K562 (cell line): ENCODE measurements at regions not wholly inside any gene's neighbourhood (a gene's known extent, or its start where the extent isn't known, plus 50 kb on each side); places are given as distances from the start of the nearest gene placed in this dataset.

ENCODE experiments used
- ATAC-seq: fragments of 200-7000 bp; cut with Tn5 transposase; 3 replicates; pipeline ENCODE4 v1.9.1; 2020; ENCODE audit warnings: moderate library complexity
- BruUV-seq: library from RNA; stranded (reverse); fragments of 400-500 nt; replicated peaks from 2 replicates; lab custom pipeline; 2021; lab: Mats Ljungman, UMichigan
- CTCF ChIA-PET: fragments of 300-600 bp; formaldehyde crosslinking; extraction: SDS; loops from one replicate; lab custom pipeline; 2021; ENCODE audit warnings: low intra/inter-chr PET ratio; lab: Yijun Ruan, JAX
- POLR2A ChIA-PET: fragments of 300-600, 350-650 bp; sonication (Branson Sonifier 250); formaldehyde crosslinking; extraction: SDS; loops from one replicate; lab custom pipeline; 2021; ENCODE audit warnings: antibody characterized with exemption, inconsistent platforms; lab: Yijun Ruan, JAX
- DNase-seq, 4 experiments: peaks; one replicate each; pipeline versions ENCODE4 v3.0.0 to v3.0.0-alpha.2; 2011 to 2018; ENCODE audit warnings: low spot score in 3 of 4, mixed read lengths in 3 of 4; ENCODE audit errors: extremely low read depth in 1 of 4
- FAIRE-seq: peaks from 2 replicates; lab custom pipeline; 2011; peaks lifted over from hg19 to GRCh38; lab: Jason Lieb, UNC
- H2AFZ ChIP-seq: 2 replicates; pipeline ENCODE4 v1.6.0; 2011; ENCODE audit warnings: low read depth, low read length, control low read depth, inconsistent platforms
- H3K27ac ChIP-seq: fragments of 200-600 bp; 3 replicates; pipeline ENCODE4 v1.8.0; 2011; ENCODE audit warnings: low read depth, mild to moderate bottlenecking, control low read depth, inconsistent platforms, low read length, moderate library complexity, mixed read lengths; ENCODE audit errors: extremely low read depth
- H3K27me3 ChIP-seq, 2 experiments: fragments of 300-600 bp in 1 of 2; 2 replicates in 1 of 2; 3 replicates in 1 of 2; pipeline versions ENCODE4 v1.6.0 to v1.8.0; 2011; ENCODE audit warnings: inconsistent platforms in 2 of 2, low read length in 2 of 2, mild to moderate bottlenecking in 1 of 2, mixed read lengths in 1 of 2, moderate library complexity in 1 of 2; ENCODE audit not compliant: control insufficient read depth in 2 of 2, insufficient read depth in 2 of 2
- H3K36me3 ChIP-seq: fragments of 300-600 bp; 3 replicates; pipeline ENCODE4 v1.8.0; 2011; ENCODE audit warnings: mild to moderate bottlenecking, low read length, inconsistent platforms; ENCODE audit not compliant: control insufficient read depth, insufficient read depth
- H3K4me1 ChIP-seq, 2 experiments: fragments of 200-600 bp in 1 of 2; replicated peaks in 1 of 2; 2 replicates in 1 of 2; 3 replicates in 1 of 2; pipeline versions ENCODE4 v1.5.1 to v1.8.0; 2011; ENCODE audit warnings: inconsistent platforms in 2 of 2, low read length in 2 of 2, mild to moderate bottlenecking in 1 of 2, mixed read lengths in 1 of 2, moderate library complexity in 1 of 2; ENCODE audit not compliant: control insufficient read depth in 2 of 2, insufficient read depth in 2 of 2
- H3K4me2 ChIP-seq: 2 replicates; pipeline ENCODE4 v1.6.1; 2011; ENCODE audit warnings: low read length, control low read depth, inconsistent platforms, mixed read lengths; ENCODE audit not compliant: insufficient read depth
- H3K4me3 ChIP-seq: fragments of 200-600 bp; sonication (generic), shearing (Covaris generic); 2 replicates; pipeline ENCODE4 v1.5.1; 2016; ENCODE audit warnings: control low read depth, inconsistent platforms
- H3K79me2 ChIP-seq: fragments of 200-600 bp; 3 replicates; pipeline ENCODE4 v1.8.0; 2011; ENCODE audit warnings: low read length, inconsistent platforms; ENCODE audit not compliant: control insufficient read depth, insufficient read depth
- H3K9ac ChIP-seq, 2 experiments: 2 replicates each; pipeline versions ENCODE4 v1.6.0 to v1.6.1; 2011; ENCODE audit warnings: low read depth in 2 of 2, low read length in 2 of 2, control low read depth in 1 of 2, inconsistent platforms in 1 of 2, mild to moderate bottlenecking in 1 of 2, mixed read lengths in 1 of 2; ENCODE audit not compliant: insufficient read depth in 1 of 2
- H3K9me1 ChIP-seq: one replicate; pipeline ENCODE4 v1.6.0; 2011; ENCODE audit warnings: inconsistent platforms, mild to moderate bottlenecking, low read length, moderate library complexity; ENCODE audit not compliant: control insufficient read depth, insufficient read depth
- H3K9me3 ChIP-seq: replicated peaks from 2 replicates; pipeline ENCODE4 v1.5.1; 2011; ENCODE audit warnings: low read depth, low read length, inconsistent platforms; ENCODE audit not compliant: control insufficient read depth, insufficient read depth
- H4K20me1 ChIP-seq: replicated peaks from 2 replicates; pipeline ENCODE4 v1.6.1; 2011; ENCODE audit warnings: low read length, inconsistent platforms, mixed read lengths; ENCODE audit not compliant: control insufficient read depth, insufficient read depth
- ATF1 ChIP-seq, 2 experiments: fragments of 450-650 bp in 1 of 2; IDR thresholded peaks; 2 replicates each; pipeline ENCODE4 v1.6.1; 2016; ENCODE audit warnings: missing compliant biosample characterization in 1 of 2, missing genetic modification characterization in 1 of 2
- C11orf30 ChIP-seq: fragments of 450-650 bp; IDR thresholded peaks from 2 replicates; pipeline ENCODE4 v1.6.1; 2016; ENCODE audit warnings: low read depth, mild to moderate bottlenecking
- CBFB ChIP-seq: sonication (generic); formaldehyde crosslinking; IDR thresholded peaks from 2 replicates; pipeline ENCODE4 v1.4.0; 2020; ENCODE audit warnings: mild to moderate bottlenecking, missing genetic modification reagents
- CUX1 ChIP-seq: fragments of 200-800 bp; sonication (Bioruptor generic); IDR thresholded peaks from 2 replicates; pipeline ENCODE4 v1.6.1; 2016; ENCODE audit warnings: missing genetic modification characterization, missing compliant biosample characterization
- EWSR1 ChIP-seq: fragments of 450-650 bp; IDR thresholded peaks from 2 replicates; pipeline ENCODE4 v1.6.1; 2018; ENCODE audit warnings: borderline replicate concordance, mild to moderate bottlenecking, low read depth, moderate library complexity; ENCODE audit not compliant: partially characterized antibody
- HSF4 ChIP-seq: fragments of 250-450 bp; sonication (Bioruptor Pico); IDR thresholded peaks from 2 replicates; pipeline ENCODE4 v2.1.2; 2022; ENCODE audit warnings: mild to moderate bottlenecking, moderate library complexity, borderline replicate concordance
- TEAD1 ChIP-seq, 2 experiments: fragments of 450-650 bp in 1 of 2; sonication (generic) in 1 of 2; formaldehyde crosslinking; IDR thresholded peaks; 2 replicates each; pipeline versions ENCODE4 v1.4.0 to v1.8.0; 2020 to 2022; ENCODE audit warnings: mild to moderate bottlenecking in 2 of 2, missing genetic modification reagents in 1 of 2
- ZMIZ1 ChIP-seq, 2 experiments: fragments of 150-350 bp in 1 of 2; IDR thresholded peaks; 2 replicates each; pipeline ENCODE4 v1.6.1; 2012 to 2016; ENCODE audit warnings: low read depth in 2 of 2, low read length in 2 of 2, mild to moderate bottlenecking in 1 of 2, moderate library complexity in 1 of 2
- ZNF146 ChIP-seq: IDR thresholded peaks from one replicate; pipeline ENCODE4 v1.6.1; 2018; ENCODE audit warnings: missing compliant biosample characterization; ENCODE audit not compliant: unreplicated experiment
- WGBS: fragments of 100-300 bp; shearing (Covaris generic); methylation state at CpG from one replicate; pipeline ENCODE4 v1.1.6; 2016; ENCODE audit warnings: low coverage, mixed read lengths; ENCODE audit not compliant: insufficient coverage; ENCODE audit errors: missing lambda C conversion rate; 5-methylcytosine and 5-hydroxymethylcytosine counted together
- in situ Hi-C: fragments of 300-500 bp; cut with MboI; formaldehyde crosslinking; loops from 4 replicates; pipeline ENCODE4 v1.15.0; 2018; ENCODE audit warnings: inconsistent platforms, mixed read lengths
- intact Hi-C: fragments of 100-400 bp; cut with micrococcal nuclease; formaldehyde crosslinking; loops from 2 replicates; pipeline ENCODE4 v1.14.2; 2022

GRCh38 chr5:97834561-97834960, 651.5 kb upstream of the RIOK2 start:
- 0% methylated on average over 1 of the region's 1 CpG for WGBS
- ATAC-seq (no peak), FAIRE-seq (no peak), DNase-seq (no peak)
- intact Hi-C loops (no loop called here), in situ Hi-C loops (no loop called here)
- no peak overlapping the region for H3K4me3 ChIP-seq
- H3K27me3 ChIP-seq, result no peaks in the 10 kb centered on the region
- H3K79me2 ChIP-seq, result no peaks in the 10 kb centered on the region
- TF ChIP-seq C11orf30 (no peak), HSF4 (CRISPR knock-in tag) (no peak), ZMIZ1 (IDR thresholded peaks at IDR 0.05; ENCODE audit: low read depth in 2 of 2, low read length in 2 of 2) (no peak), CBFB (CRISPR knock-in tag) (no peak), TEAD1 (CRISPR knock-in tag; IDR thresholded peaks at IDR 0.05) (no peak), ZNF146 (no peak), ATF1 (CRISPR knock-in tag; IDR thresholded peaks at IDR 0.05) (no peak), ATF1 (tag; IDR thresholded peaks at IDR 0.05) (no peak), CUX1 (no peak), EWSR1 (no peak)
- no peaks in the 10 kb centered on the region for H3K9me1 ChIP-seq
- H3K9me3 ChIP-seq, result no peaks in the 10 kb centered on the region; the same call in 1 of the 2 replicates
- ChIA-PET CTCF (no interaction called here), POLR2A (no interaction called here)
- H3K27ac ChIP-seq, result no peak overlapping the region
- no peak overlapping the region for H2AFZ ChIP-seq
- H3K9ac ChIP-seq, result no peak overlapping the region
- H3K4me2 ChIP-seq, result no peak overlapping the region
- H3K4me1 ChIP-seq, result no peaks in the 10 kb centered on the region
- no peaks in the 10 kb centered on the region for H3K36me3 ChIP-seq
- no TSS peak for BruUV-seq
- H4K20me1 ChIP-seq, result no peaks in the 10 kb centered on the region
